SK-N-SH (cell line): ENCODE measurements at regions not wholly inside any gene's neighbourhood (a gene's known extent, or its start where the extent isn't known, plus 50 kb on each side); places are given as distances from the start of the nearest gene placed in this dataset.

Source experiments
- CTCF ChIP-seq: fragments of 200-600 bp; sonication (generic); IDR thresholded peaks from 2 replicates; pipeline ENCODE4 v1.6.1; 2017; ENCODE audit warnings: antibody characterized with exemption, mild to moderate bottlenecking, moderate library complexity
- EZH2phosphoT487 ChIP-seq: fragments of 200-600 bp; sonication (generic); IDR thresholded peaks from 2 replicates; pipeline ENCODE4 v1.6.1; 2017; ENCODE audit warnings: low read depth, mixed run types, mild to moderate bottlenecking, antibody characterized with exemption, moderate library complexity, borderline replicate concordance
- FOXJ3 ChIP-seq: sonication (generic); formaldehyde crosslinking; IDR thresholded peaks from 2 replicates; pipeline ENCODE4 v1.5.1; 2020; ENCODE audit warnings: mild to moderate bottlenecking, missing genetic modification reagents
- JUND ChIP-seq: IDR thresholded peaks from 2 replicates; pipeline ENCODE4 v1.4.0; 2012
- POLR2AphosphoS5 ChIP-seq: IDR thresholded peaks from 2 replicates; pipeline ENCODE4 v1.6.1; 2012; ENCODE audit warnings: low read depth, low read length
- RAD21 ChIP-seq: IDR thresholded peaks from 2 replicates; pipeline ENCODE4 v1.6.1; 2012; ENCODE audit warnings: mild to moderate bottlenecking, low read length
- RFX5 ChIP-seq: IDR thresholded peaks from 2 replicates; pipeline ENCODE4 v1.6.1; 2012; ENCODE audit warnings: mild to moderate bottlenecking, improper control_type of control experiment, low read length
- SIN3A ChIP-seq: IDR thresholded peaks from 2 replicates; pipeline ENCODE4 v1.6.1; 2012; ENCODE audit warnings: low read depth, mild to moderate bottlenecking, low read length, moderate library complexity, borderline replicate concordance
- SMC3 ChIP-seq: IDR thresholded peaks from 2 replicates; pipeline ENCODE4 v1.6.1; 2012; ENCODE audit warnings: low read depth, low read length, improper control_type of control experiment
- TAF1 ChIP-seq: IDR thresholded peaks from 2 replicates; pipeline ENCODE4 v1.6.1; 2012; ENCODE audit warnings: low read depth, mild to moderate bottlenecking, low read length, moderate library complexity, borderline replicate concordance
- TEAD4 ChIP-seq: IDR thresholded peaks from 2 replicates; pipeline ENCODE4 v1.4.0; 2012; ENCODE audit warnings: mild to moderate bottlenecking, borderline replicate concordance; ENCODE audit not compliant: insufficient read depth
- USF2 ChIP-seq: fragments of 150-350 bp; IDR thresholded peaks from 2 replicates; pipeline ENCODE4 v1.6.1; 2017; ENCODE audit warnings: antibody characterized with exemption, low read length, low read depth, borderline replicate concordance
- TF ChIP-seq, protein P1 (sequence below): fragments of 150-350 bp; IDR thresholded peaks from 2 replicates; pipeline ENCODE4 v1.6.1; 2016; ENCODE audit warnings: mild to moderate bottlenecking, low read depth, low read length

DNA sequence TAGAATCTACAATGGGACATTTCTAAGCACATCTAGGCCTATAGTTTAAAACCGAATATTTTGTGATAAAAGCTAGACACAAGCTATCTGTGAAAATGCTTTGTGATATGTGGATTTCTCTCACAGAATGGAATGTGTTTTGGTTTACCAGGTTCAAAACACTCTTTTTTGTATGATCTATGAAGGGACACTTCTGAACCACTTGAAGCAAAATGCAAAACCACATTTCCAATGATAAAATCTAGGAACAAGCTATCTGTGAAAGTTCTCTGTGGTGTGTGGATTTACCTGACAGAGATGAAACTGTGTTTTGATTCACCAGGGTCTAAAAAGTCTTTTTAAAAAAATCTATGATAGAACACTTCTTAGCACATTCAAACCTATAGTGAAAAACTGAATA, 2192.4 kb downstream of the TP53TG3F start:
- TF ChIP-seq CTCF (no peak), POLR2AphosphoS5 (no peak), USF2 (no peak), EZH2phosphoT487 (no peak), SIN3A (no peak), SMC3 (no peak), TEAD4 (no peak), JUND (no peak), RFX5 (no peak), RAD21 (no peak), TAF1 (no peak), FOXJ3 (CRISPR knock-in tag) (no peak)
- TF ChIP-seq, protein P1, sequence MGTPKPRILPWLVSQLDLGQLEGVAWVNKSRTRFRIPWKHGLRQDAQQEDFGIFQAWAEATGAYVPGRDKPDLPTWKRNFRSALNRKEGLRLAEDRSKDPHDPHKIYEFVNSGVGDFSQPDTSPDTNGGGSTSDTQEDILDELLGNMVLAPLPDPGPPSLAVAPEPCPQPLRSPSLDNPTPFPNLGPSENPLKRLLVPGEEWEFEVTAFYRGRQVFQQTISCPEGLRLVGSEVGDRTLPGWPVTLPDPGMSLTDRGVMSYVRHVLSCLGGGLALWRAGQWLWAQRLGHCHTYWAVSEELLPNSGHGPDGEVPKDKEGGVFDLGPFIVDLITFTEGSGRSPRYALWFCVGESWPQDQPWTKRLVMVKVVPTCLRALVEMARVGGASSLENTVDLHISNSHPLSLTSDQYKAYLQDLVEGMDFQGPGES, result no peak
